T1000 (cell line): ENCODE measurements at regions not wholly inside any gene's neighbourhood (a gene's known extent, or its start where the extent isn't known, plus 50 kb on each side); places are given as distances from the start of the nearest gene placed in this dataset.

Experiments used
- DNase-seq: peaks from one replicate; lab custom pipeline; 2025; ENCODE audit warnings: mixed read lengths; lab: John Stamatoyannopoulos, UW

DNA sequence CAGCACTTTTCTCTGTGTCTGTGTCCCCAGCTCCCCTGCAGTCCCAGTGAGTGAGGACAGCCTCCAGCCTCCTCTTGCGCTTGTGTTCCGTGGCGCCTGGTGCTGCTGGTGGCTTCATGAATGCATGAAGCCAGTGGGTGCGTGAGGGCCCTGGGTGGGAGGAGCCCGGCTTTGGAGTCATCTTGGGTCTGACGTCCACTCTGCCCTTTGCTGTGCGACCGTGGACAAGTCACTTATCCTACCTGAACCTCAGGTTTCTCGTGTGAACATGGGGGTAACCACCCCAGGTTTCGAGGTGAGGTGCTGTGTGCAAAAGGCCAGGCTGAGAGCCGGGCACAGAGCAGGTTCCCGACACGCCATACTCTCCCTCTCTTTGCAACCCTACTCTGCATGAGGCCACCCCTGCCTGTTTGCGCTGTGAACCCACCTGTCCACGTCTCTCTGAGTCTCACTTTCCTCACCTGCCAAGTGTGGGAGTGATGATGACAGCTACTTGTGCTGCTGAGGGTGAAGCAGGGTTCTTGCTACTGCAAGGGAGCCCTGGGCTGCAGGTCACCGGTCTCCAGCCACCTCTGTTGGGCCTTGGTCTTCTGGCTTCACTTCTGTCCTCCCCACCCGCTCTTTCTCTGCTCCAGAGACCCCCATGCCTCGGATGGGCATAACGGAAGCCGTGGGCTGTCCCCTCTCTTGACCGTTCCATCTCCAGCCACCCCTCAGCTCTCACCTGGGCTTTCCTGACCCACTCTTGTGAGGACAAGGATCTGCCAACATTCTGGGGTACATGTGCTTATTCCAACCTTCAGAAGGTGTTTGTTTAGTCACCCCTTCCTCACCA, 537.6 kb downstream of the TBC1D22A start:
- no peak for DNase-seq

DNA sequence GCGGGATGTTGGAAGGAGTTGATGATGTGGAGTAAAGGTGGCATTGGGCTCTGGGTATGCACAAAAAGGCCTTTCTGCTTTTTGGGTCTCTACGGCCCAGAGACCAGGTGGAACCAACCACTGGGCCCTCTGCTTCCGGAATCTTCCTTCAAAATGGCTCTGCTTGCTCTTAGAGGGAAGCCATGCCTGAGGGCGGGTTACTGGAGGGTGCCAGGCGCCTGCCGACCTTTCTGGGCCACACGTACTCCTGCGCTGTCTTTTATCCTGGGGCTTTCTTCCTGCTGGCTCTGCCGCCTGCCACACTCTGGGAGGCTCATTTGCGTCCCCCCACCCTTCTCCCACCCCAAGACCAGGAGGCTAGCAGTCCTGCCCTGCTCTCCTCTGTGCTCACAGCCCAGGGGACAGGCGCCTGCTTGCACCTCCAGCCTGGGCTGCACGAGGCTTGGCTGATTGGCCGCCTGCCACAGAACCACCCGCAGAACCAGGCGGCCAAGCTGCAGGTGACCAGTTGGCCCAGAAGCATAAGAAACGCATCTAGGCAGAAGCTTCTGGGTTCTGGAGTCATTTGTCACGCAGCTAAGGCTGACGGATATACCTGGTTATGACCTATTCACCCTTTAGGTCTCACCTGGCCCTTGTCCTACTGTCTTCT, 536.9 kb downstream of the TBC1D22A start:
- no peak for DNase-seq

DNA sequence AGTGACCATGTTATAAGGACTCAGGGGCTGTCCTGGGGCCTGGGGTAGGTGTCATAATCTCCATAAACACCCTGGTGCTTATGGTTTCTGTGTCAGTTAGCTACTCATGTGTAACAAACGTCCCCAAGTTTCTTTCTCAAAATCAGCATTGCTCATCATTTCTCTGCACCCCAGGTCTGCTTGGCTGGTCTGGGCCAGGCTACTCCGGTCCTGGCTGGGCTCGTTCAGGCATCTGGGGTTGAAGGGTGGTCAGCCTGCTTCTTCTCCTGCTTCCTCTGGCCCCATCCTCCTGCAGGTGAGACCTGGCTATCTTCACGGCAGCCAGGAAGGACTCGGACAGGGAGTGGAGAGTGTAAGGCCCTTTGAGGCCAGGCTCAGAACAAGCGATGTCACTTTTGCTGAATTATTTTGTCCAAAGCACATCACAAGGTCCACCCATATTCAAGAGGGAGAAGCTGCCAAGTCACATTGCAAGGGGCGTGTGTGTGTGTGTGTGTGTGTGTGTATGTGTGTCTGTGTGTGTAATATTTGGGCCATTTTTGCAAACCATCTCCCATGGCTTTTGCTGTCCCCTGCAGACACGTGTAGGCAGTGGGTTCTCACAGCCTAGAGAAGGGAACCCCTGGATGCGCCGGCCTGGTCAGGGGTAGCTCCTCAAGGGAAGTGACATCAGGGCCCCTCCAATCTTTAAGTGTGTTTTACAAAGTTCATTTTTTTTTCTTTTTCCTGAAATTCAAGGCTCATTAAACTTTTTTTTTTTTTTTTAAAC, 535.8 kb downstream of the TBC1D22A start:
- DNase-seq = no peak

DNA sequence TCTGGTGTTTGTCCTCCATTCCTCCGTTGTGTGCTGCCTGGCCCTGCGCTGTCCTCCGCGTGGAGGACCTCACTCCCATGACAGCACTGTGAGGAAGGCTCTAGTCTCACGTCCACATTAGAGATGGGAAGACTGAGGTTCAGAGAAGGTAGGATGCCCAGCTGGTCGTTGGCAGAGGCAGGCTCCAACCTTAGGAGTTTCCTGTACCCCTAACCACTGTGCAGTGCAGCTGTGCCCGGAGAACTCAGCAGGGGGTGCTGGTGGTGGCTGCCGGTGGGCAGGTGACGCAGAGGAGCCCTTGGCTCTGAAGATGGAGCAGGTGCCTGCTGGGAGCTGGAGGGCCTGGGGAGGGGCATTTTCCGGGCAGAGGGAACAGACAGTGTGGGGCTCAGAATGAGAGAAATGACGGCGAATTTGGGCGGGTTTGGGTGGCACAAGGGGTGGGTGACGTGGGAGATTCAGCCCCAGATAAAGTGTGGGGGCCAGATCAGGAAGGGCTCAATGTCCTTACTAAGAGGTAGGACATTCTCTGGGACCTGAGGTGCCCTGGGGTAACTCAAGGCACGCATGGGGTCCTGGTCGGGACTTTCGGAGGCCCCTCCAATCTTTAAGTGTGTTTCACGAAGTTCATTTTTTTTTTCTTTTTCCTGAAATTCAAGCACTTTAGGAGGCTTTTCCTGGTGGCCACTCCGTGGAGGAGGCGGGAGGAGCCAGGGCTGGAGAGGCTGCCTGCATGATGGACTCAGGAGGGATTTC, 535.0 kb downstream of the TBC1D22A start:
- DNase-seq = no peak

GRCh38 chr22:47296405-47297260, 534.2 kb downstream of the TBC1D22A start:
- DNase-seq = no peak

GRCh38 chr22:47295982-47296381, 533.5 kb downstream of the TBC1D22A start:
- DNase-seq = no peak

GRCh38 chr22:47295226-47295901, 532.9 kb downstream of the TBC1D22A start:
- DNase-seq = no peak

DNA sequence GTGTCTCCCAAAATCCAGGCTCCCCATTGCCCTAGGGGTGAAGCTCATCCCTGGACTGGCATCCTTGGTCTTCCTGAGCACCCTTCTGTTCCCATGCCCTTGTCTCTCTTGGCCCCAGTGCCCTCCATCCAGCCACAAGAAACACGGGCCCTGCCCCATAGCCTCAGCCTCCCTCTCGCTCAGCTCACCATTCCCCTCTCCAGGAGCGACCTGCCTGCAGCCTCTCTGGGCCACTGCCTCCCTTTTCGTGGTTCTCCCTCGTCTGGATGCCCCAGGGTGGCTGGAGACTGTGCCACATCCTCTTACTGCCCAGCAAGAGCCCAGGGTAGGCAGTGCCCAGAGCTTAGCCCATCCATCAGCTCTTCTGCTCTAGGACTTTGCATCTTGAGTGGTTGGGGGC, 532.1 kb downstream of the TBC1D22A start:
- DNase-seq = no peak

- peak; percentile 27 for DNase-seq
Measured at GRCh38 chr22:47294222-47294532, 531.7 kb downstream of the TBC1D22A start.

- DNase-seq = no peak
Measured at GRCh38 chr22:47293368-47294221, 531.1 kb downstream of the TBC1D22A start.

- no peak for DNase-seq
Measured at GRCh38 chr22:47292546-47293320, 530.3 kb downstream of the TBC1D22A start.

GRCh38 chr22:47291565-47292495, 529.4 kb downstream of the TBC1D22A start:
- no peak for DNase-seq

DNA sequence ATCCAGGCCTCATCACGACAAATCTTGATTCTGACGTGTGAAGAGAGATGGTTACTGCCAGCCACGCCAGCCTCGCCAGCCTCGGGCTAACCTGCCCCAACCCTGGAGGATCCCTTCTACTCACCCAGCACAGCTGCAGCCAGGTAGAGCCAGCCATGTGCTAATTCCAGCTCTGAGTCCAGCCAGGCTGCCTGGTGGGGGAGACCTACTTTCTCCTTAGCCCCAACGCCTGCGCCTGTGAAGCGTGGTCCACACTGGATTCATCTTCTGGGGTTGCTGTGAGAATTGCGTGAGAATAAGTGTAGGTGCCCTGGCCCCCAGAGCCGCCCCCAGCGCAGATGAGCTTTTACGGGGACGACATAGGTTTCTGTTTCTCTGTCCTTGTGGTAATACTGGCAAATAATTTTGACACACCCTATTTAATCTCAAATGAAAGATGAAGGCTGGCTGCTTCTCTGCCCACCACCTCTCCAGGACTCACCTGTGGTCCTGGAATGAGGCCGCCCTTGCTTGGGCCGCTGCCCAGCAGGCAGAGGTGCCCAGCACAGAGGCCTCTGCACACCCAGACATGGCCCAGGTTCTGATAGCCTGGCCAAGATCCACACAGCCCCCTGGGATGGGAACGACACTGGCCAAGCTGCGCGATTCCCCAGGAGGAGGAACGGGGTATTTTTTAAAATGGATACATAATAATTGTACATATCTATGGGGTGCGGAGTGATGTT, 528.4 kb downstream of the TBC1D22A start:
- no peak for DNase-seq

GRCh38 chr22:47289336-47289985, 527.0 kb downstream of the TBC1D22A start:
- no peak for DNase-seq

DNA sequence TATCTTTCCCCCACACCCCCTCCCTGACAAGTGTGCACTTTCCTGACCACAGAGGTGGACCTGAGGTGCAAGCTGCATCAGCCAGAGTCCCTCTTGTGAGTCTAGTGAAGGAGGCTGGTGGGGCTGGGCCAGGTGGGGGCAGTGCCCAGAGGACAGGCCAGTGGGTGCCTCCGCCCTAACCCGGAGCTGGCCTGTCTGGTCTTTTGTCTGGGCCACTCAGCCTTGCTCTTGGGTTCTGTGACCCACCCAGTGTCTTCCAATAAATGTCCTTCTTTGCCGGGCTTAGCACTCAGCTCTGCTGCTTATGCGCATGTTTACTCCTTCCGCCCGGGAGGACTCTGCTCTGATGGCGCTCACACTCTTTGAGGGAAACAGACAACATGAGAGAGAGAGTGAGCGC, 526.2 kb downstream of the TBC1D22A start:
- no peak for DNase-seq

DNA sequence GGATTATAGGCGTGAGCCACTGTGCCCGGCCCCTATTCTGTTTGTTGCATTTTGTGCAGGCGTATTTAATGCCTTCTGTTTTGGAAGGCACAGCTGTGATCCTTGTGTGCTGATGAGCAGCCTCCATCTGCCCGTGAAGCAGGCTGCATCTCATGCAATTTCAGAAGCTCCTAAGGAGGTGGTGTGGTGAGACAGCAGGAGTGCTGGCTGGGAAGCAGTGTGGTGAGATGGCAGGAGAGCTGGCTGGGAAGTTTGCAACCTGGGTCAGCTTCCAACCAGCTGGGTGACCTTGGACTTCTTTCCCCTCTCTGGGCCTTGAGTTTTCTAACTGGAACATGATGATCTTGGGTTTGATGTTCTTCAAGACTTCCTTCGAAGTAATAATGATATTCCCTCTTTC, 525.1 kb downstream of the TBC1D22A start:
- DNase-seq = no peak

DNA sequence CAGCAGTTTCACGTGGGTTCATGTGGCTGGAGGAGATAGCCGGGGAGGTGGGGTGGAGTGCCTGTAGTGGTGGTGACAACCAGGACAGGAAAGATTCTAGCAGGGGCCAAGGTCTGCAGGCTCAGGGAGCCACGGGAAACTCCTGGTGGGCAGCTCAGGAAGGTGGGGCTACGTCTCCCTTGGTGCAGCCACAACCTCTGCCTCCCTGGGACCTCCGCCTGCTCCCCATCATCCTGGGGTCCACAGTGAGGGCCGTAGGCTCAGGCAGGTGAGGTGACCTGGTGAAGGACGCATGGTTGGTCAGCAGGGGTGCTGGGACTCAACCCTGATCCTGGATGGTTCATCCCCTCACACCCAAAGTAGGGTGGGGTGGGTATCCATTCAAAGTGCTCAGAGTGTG, 524.1 kb downstream of the TBC1D22A start:
- DNase-seq = no peak
